HG02840 (cell line): ENCODE measurements at regions not wholly inside any gene's neighbourhood (a gene's known extent, or its start where the extent isn't known, plus 50 kb on each side); places are given as distances from the start of the nearest gene placed in this dataset.
"Not testable (repeated sequence)": the region's sequence is repeated elsewhere in the genome, so short reads cannot be mapped to it uniquely, and the experiment has no call there.

Experiments
- ATAC-seq: cut with Tn5 transposase; IDR thresholded peaks from one replicate; pipeline ENCODE4 v1.9.1; 2021; ENCODE audit warnings: mild to moderate bottlenecking, moderate library complexity, moderate number of reproducible peaks; ENCODE audit not compliant: unreplicated experiment, low FRiP score

GRCh38 chr5:122515210-122515609 is 203.2 kb downstream of the SNCAIP start:
- not testable (repeated sequence) for ATAC-seq

GRCh38 chr5:122515709-122516431 is 203.8 kb downstream of the SNCAIP start:
- no peak for ATAC-seq

- no peak for ATAC-seq
Measured at GRCh38 chr5:122516432-122516743, 204.4 kb downstream of the SNCAIP start.

- no peak for ATAC-seq
Measured at GRCh38 chr5:122517091-122517490, 205.1 kb downstream of the SNCAIP start.

- no peak for ATAC-seq
Measured at GRCh38 chr5:122523776-122524175, 211.7 kb downstream of the SNCAIP start.

- no peak for ATAC-seq
Measured at GRCh38 chr5:122527547-122527946, 215.5 kb downstream of the SNCAIP start.

GRCh38 chr5:122532035-122532434 is 220.0 kb downstream of the SNCAIP start:
- no peak for ATAC-seq

GRCh38 chr5:122533825-122534224 is 221.8 kb downstream of the SNCAIP start:
- ATAC-seq, result no peak

- ATAC-seq, result no peak
Measured at GRCh38 chr5:122534829-122535228, 222.8 kb downstream of the SNCAIP start.

GRCh38 chr5:122541388-122541787 is 229.4 kb downstream of the SNCAIP start:
- ATAC-seq, result no peak

- no peak for ATAC-seq
Measured at GRCh38 chr5:122545986-122546385, 228.9 kb upstream of the SNX2 start.

- ATAC-seq, result no peak
Measured at GRCh38 chr5:122547219-122547618, 227.7 kb upstream of the SNX2 start.

GRCh38 chr5:122547669-122548068 is 227.2 kb upstream of the SNX2 start:
- ATAC-seq, result no peak

- ATAC-seq, result no peak
Measured at GRCh38 chr5:122559676-122560075, 215.2 kb upstream of the SNX2 start.

- no peak for ATAC-seq
Measured at GRCh38 chr5:122561209-122561608, 213.7 kb upstream of the SNX2 start.

GRCh38 chr5:122565331-122565730 is 209.5 kb upstream of the SNX2 start:
- ATAC-seq, result no peak

GRCh38 chr5:122576256-122577016 is 198.4 kb upstream of the SNX2 start:
- ATAC-seq, result no peak

GRCh38 chr5:122581629-122582028 is 193.3 kb upstream of the SNX2 start:
- ATAC-seq, result no peak

- no peak for ATAC-seq
Measured at GRCh38 chr5:122584411-122585300, 190.2 kb upstream of the SNX2 start.

GRCh38 chr5:122585371-122585770 is 189.5 kb upstream of the SNX2 start:
- ATAC-seq, result no peak

GRCh38 chr5:122586351-122586750 is 188.5 kb upstream of the SNX2 start:
- no peak for ATAC-seq
